ENCODE measurements at regions not wholly inside any gene's neighbourhood (a gene's known extent, or its start where the extent isn't known, plus 50 kb on each side); places are given as distances from the start of the nearest gene placed in this dataset.
A peak's percentile ranks its signal among the peaks of the same experiment; 100 is the strongest.
"Not testable (repeated sequence)": the region's sequence is repeated elsewhere in the genome, so short reads cannot be mapped to it uniquely, and the experiment has no call there.

GRCh38 chr5:12668564-12668963, 764.3 kb upstream of the CTNND2 start:
- POLR2A ChIA-PET = no interaction called here
- H3K27me3 Mint-ChIP-seq (ENCODE audit: low read depth) = no peaks in the 10 kb centered on the region; the same call in 1 of the 2 replicates
- peaks cover 57% of the 10 kb centered on the region for H3K36me3 Mint-ChIP-seq
- H3K4me1 Mint-ChIP-seq = peaks cover 62% of the 10 kb centered on the region
- no peaks in the 10 kb centered on the region for H3K9me3 Mint-ChIP-seq
- H3K4me3 Mint-ChIP-seq = peak overlapping the region; percentile 99
- ATAC-seq (peak; percentile 69), DNase-seq (ENCODE audit: low spot score) (no peak)
- peak overlapping the region; percentile 94 for H3K27ac Mint-ChIP-seq
- CTCF ChIA-PET = no interaction called here
- TF ChIP-seq USF2 (CRISPR knock-in tag; IDR thresholded peaks at IDR 0.05) (no peak), ZBTB43 (CRISPR knock-in tag; IDR thresholded peaks at IDR 0.05) (no peak), E2F5 (CRISPR knock-in tag; IDR thresholded peaks at IDR 0.05) (no peak), GRHL2 (CRISPR knock-in tag; IDR thresholded peaks at IDR 0.05; ENCODE audit: insufficient replicate concordance, severe bottlenecking) (no peak), CREM (CRISPR knock-in tag; IDR thresholded peaks at IDR 0.05) (no peak), ERG (CRISPR knock-in tag; IDR thresholded peaks at IDR 0.05) (no peak), ATF2 (CRISPR knock-in tag; IDR thresholded peaks at IDR 0.05; ENCODE audit: borderline replicate concordance, low read depth) (no peak), RELA (CRISPR knock-in tag; IDR thresholded peaks at IDR 0.05; ENCODE audit: borderline replicate concordance) (no peak), TEAD4 (CRISPR knock-in tag; IDR thresholded peaks at IDR 0.05) (no peak), FOXJ3 (CRISPR knock-in tag; IDR thresholded peaks at IDR 0.05; ENCODE audit: borderline replicate concordance) (no peak), NFYB (CRISPR knock-in tag; conservative IDR thresholded peaks at IDR 0.05; ENCODE audit: low read depth) (no peak)

- CTCF ChIA-PET; H3K27me3 Mint-ChIP-seq (ENCODE audit: low read depth); H3K9me3 Mint-ChIP-seq; ATAC-seq; POLR2A ChIA-PET: not testable (repeated sequence)
- TF ChIP-seq TEAD1 (CRISPR knock-in tag; IDR thresholded peaks at IDR 0.05) = peak; percentile 88
- TF ChIP-seq MAX (CRISPR knock-in tag; IDR thresholded peaks at IDR 0.05) = peak; percentile 23; the same call in 1 of the 2 replicates
- TF ChIP-seq AFF4 (CRISPR knock-in tag; IDR thresholded peaks at IDR 0.05; ENCODE audit: borderline replicate concordance) = peak; percentile 77; the same call in 1 of the 2 replicates
- peak; percentile 23; the same call in 1 of the 2 replicates for TF ChIP-seq E2F5 (CRISPR knock-in tag; IDR thresholded peaks at IDR 0.05)
- peak; percentile 49; the same call in 1 of the 2 replicates for TF ChIP-seq ETV6 (CRISPR knock-in tag; IDR thresholded peaks at IDR 0.05)
- peak; percentile 50; the same call in 1 of the 2 replicates for TF ChIP-seq CREM (CRISPR knock-in tag; IDR thresholded peaks at IDR 0.05)
- TF ChIP-seq ZNF281 (CRISPR knock-in tag; IDR thresholded peaks at IDR 0.05) = peak; percentile 85; the same call in 1 of the 2 replicates
- DNase-seq (ENCODE audit: low spot score) = peak; percentile 53
- Mint-ChIP-seq H3K36me3 (peaks cover 57% of the 10 kb centered on the region), H3K4me3 (peak overlapping the region; percentile 99), H3K27ac (peak overlapping the region; percentile 94), H3K4me1 (peaks cover 62% of the 10 kb centered on the region)
These were observed 763.6 kb upstream of the CTNND2 start for GRCh38 chr5:12667818-12668217.

- POLR2A ChIA-PET; DNase-seq (ENCODE audit: low spot score); ATAC-seq; CTCF ChIA-PET; H3K27me3 Mint-ChIP-seq (ENCODE audit: low read depth): not testable (repeated sequence)
- Mint-ChIP-seq H3K4me1 (peaks cover 59% of the 10 kb centered on the region), H3K27ac (peak overlapping the region; percentile 99), H3K9me3 (peaks cover 12% of the 10 kb centered on the region), H3K36me3 (peaks cover 67% of the 10 kb centered on the region), H3K4me3 (peak overlapping the region; percentile 99)
These were observed 761.5 kb upstream of the CTNND2 start for GRCh38 chr5:12665772-12666171.

All from WTC11 (cell line).